IPS DF 6.9 (cell line): ENCODE measurements at regions not wholly inside any gene's neighbourhood (a gene's known extent, or its start where the extent isn't known, plus 50 kb on each side); places are given as distances from the start of the nearest gene placed in this dataset.
"Not testable (repeated sequence)": the region's sequence is repeated elsewhere in the genome, so short reads cannot be mapped to it uniquely, and the experiment has no call there.

ENCODE experiments used
- DNase-seq: peaks from one replicate; pipeline ENCODE4 v3.0.0-alpha.2; 2013; ENCODE audit warnings: low read depth, low spot score
- H3K27ac ChIP-seq: one replicate; pipeline ENCODE4 v1.5.1; 2013; ENCODE audit warnings: low read length, control low read depth
- H3K27me3 ChIP-seq: 2 replicates; pipeline ENCODE4 v1.6.1; 2013; ENCODE audit warnings: mild to moderate bottlenecking, low read length; ENCODE audit not compliant: control insufficient read depth, insufficient read depth
- H3K36me3 ChIP-seq: 2 replicates; pipeline ENCODE4 v1.6.1; 2013; ENCODE audit warnings: low read length; ENCODE audit not compliant: control insufficient read depth, insufficient read depth
- H3K4me1 ChIP-seq: 2 replicates; pipeline ENCODE4 v1.6.1; 2013; ENCODE audit warnings: low read length; ENCODE audit not compliant: control insufficient read depth, insufficient read depth
- H3K4me3 ChIP-seq: 2 replicates; pipeline ENCODE4 v1.5.1; 2013; ENCODE audit warnings: mild to moderate bottlenecking, low read length
- H3K9me3 ChIP-seq: 2 replicates; pipeline ENCODE4 v1.6.1; 2013; ENCODE audit warnings: low read length, inconsistent platforms; ENCODE audit not compliant: control insufficient read depth, insufficient read depth
- WGBS: extraction: QIAGEN DNeasy Blood & Tissue Kit; methylation state at CpG from one replicate; pipeline ENCODE4 v1.1.7; 2013; ENCODE audit warnings: mixed read lengths, missing lambda C conversion rate; ENCODE audit not compliant: insufficient read length, insufficient coverage; 5-methylcytosine and 5-hydroxymethylcytosine counted together

DNA sequence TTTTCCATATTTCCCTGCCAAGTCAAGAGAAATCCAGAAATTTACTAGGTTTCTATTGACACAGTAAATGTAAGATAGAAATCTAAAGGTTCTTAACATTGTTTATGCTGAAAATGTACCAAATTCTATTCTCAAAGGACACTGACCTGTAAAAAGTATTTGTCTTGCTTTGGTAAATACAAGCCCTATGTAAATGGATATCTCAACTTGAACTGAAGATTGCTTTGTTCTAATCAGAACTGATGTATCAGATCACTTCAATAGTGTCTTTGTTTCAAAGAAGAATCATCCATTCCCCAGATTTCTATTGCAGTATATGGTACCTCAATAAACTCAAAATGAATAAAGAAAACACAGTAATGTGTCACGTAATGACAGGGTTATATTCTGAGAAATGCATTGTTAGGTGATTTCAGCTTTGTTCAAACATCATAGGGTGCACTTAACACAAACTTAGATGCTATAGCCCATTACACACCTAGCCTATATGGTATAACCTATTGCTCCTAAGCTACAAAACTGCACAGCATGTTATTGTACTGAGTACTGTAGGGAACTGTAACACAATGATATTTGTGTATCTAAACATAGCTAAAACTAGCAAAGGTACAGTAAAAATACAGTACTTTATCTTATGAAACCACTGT is 143.5 kb upstream of the NECTIN3 start:
- no CpG with 5 or more reads among the region's 1 CpG for WGBS
- Histone ChIP-seq H3K27ac (no peak overlapping the region), H3K4me1 (peaks cover 1% of the 10 kb centered on the region; the same call in 1 of the 2 replicates), H3K36me3 (no peaks in the 10 kb centered on the region), H3K9me3 (no peaks in the 10 kb centered on the region), H3K27me3 (no peaks in the 10 kb centered on the region), H3K4me3 (no peak overlapping the region)
- DNase-seq = no peak

- DNase-seq = no peak
- no peak overlapping the region for H3K27ac ChIP-seq
- peaks cover 1% of the 10 kb centered on the region; the same call in 1 of the 2 replicates for H3K4me1 ChIP-seq
- no peak overlapping the region for H3K4me3 ChIP-seq
- H3K9me3 ChIP-seq = no peaks in the 10 kb centered on the region
- H3K36me3 ChIP-seq = no peaks in the 10 kb centered on the region
- H3K27me3 ChIP-seq = no peaks in the 10 kb centered on the region
Observed at GRCh38 chr3:110929816-110930215, 141.8 kb upstream of the NECTIN3 start.

DNA sequence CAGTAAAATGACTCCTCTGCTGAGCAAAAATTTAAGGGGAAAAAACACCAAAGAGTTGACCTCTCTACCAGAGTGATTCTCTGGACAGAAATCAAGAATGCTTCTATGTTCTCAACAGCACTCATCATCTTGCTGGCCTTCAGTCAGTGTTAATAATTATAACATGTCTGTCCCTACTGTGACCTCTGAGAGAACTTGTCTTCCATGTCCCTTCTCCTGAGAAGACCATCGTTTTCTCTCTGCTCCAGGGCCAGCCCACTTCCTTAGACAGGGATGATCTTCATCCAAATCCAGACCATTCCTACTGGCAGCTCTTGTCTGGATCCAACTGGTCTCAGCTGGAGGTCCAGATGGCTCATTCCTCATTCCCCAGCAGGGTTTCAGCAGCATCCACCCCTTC is 139.0 kb upstream of the NECTIN3 start:
- Histone ChIP-seq H3K27ac (no peak overlapping the region), H3K36me3 (no peaks in the 10 kb centered on the region), H3K27me3 (no peaks in the 10 kb centered on the region), H3K4me3 (no peak overlapping the region), H3K9me3 (no peaks in the 10 kb centered on the region), H3K4me1 (no peaks in the 10 kb centered on the region)
- no peak for DNase-seq
- WGBS = no CpG with 5 or more reads among the region's 1 CpG

GRCh38 chr3:110933821-110934426 is 137.7 kb upstream of the NECTIN3 start:
- H3K27me3 ChIP-seq = no peaks in the 10 kb centered on the region
- DNase-seq = no peak
- H3K4me1 ChIP-seq = no peaks in the 10 kb centered on the region
- no CpG with 5 or more reads among the region's 4 CpGs for WGBS
- H3K36me3 ChIP-seq = no peaks in the 10 kb centered on the region
- H3K4me3 ChIP-seq = no peak overlapping the region
- no peaks in the 10 kb centered on the region for H3K9me3 ChIP-seq
- no peak overlapping the region for H3K27ac ChIP-seq

- Histone ChIP-seq H3K27me3 (no peaks in the 10 kb centered on the region), H3K27ac (no peak overlapping the region), H3K4me1 (no peaks in the 10 kb centered on the region), H3K4me3 (no peak overlapping the region), H3K9me3 (no peaks in the 10 kb centered on the region), H3K36me3 (no peaks in the 10 kb centered on the region)
- no peak for DNase-seq
Observed at GRCh38 chr3:110938629-110939028, 133.0 kb upstream of the NECTIN3 start.

GRCh38 chr3:110940055-110940454 is 131.6 kb upstream of the NECTIN3 start:
- no CpG with 5 or more reads among the region's 1 CpG for WGBS
- Histone ChIP-seq H3K9me3 (no peaks in the 10 kb centered on the region), H3K27ac (no peak overlapping the region), H3K36me3 (no peaks in the 10 kb centered on the region), H3K27me3 (no peaks in the 10 kb centered on the region), H3K4me1 (no peaks in the 10 kb centered on the region), H3K4me3 (no peak overlapping the region)
- DNase-seq = no peak

DNA sequence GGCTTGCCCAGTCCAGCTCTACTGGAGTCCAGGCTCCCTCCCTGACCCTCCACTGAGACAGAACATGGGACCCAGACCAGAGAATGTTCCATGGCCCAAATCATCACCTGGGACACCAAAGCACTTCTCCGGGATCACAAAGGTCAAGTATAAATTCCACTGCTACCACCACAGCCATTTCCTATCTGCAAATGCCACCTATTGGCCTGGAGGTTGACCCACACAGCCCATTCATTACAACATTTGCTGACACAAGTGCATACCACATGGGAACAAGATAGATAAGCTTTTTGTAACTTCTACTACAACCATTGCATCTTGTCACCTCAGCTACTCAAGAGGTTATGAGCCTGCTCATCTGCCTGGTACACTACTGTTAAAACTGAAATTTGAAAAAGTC is 126.8 kb upstream of the NECTIN3 start:
- WGBS = no CpG with 5 or more reads among the region's 1 CpG
- no peaks in the 10 kb centered on the region for H3K4me1 ChIP-seq
- DNase-seq = no peak

GRCh38 chr3:110946810-110947209 is 124.8 kb upstream of the NECTIN3 start:
- Histone ChIP-seq H3K27me3 (no peaks in the 10 kb centered on the region), H3K36me3 (no peaks in the 10 kb centered on the region), H3K4me1 (no peaks in the 10 kb centered on the region), H3K4me3 (no peak overlapping the region), H3K9me3 (no peaks in the 10 kb centered on the region), H3K27ac (no peak overlapping the region)
- DNase-seq = no peak

More for the DNA sequence above, 126.8 kb upstream of the NECTIN3 start:
- no peaks in the 10 kb centered on the region for H3K36me3 ChIP-seq
- no peak overlapping the region for H3K4me3 ChIP-seq
- no peaks in the 10 kb centered on the region for H3K9me3 ChIP-seq
- no peak overlapping the region for H3K27ac ChIP-seq
- no peaks in the 10 kb centered on the region for H3K27me3 ChIP-seq

DNA sequence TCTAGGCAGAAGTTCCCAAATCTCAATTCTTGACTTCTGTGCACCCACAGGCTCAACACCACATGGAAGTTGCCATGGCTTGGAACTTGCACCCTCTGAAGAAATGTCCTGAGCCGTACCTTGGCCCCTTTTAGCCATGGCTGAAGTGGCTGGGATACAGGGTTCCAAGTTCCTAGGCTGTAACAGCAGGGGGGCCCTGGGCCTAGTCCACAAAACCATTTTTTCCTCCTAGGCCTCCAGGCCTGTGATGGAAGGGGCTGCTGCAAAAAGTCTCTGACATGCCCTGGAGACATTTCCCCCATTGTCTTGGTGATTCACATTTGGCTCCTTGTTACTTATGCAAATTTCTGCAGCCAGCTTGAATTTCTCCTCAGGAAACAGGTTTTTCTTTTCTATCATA is 122.4 kb upstream of the NECTIN3 start:
- not testable (repeated sequence) for H3K4me3 ChIP-seq, H3K27me3 ChIP-seq, H3K36me3 ChIP-seq, H3K27ac ChIP-seq, H3K9me3 ChIP-seq, DNase-seq, H3K4me1 ChIP-seq
- no CpG with 5 or more reads among the region's 1 CpG for WGBS

- Histone ChIP-seq H3K9me3 (no peaks in the 10 kb centered on the region), H3K27ac (no peak overlapping the region), H3K36me3 (no peaks in the 10 kb centered on the region), H3K27me3 (no peaks in the 10 kb centered on the region), H3K4me3 (no peak overlapping the region), H3K4me1 (no peaks in the 10 kb centered on the region)
- no CpG with 5 or more reads among the region's 4 CpGs for WGBS
- no peak for DNase-seq
Observed at GRCh38 chr3:110955301-110955880, 116.2 kb upstream of the NECTIN3 start.

DNA sequence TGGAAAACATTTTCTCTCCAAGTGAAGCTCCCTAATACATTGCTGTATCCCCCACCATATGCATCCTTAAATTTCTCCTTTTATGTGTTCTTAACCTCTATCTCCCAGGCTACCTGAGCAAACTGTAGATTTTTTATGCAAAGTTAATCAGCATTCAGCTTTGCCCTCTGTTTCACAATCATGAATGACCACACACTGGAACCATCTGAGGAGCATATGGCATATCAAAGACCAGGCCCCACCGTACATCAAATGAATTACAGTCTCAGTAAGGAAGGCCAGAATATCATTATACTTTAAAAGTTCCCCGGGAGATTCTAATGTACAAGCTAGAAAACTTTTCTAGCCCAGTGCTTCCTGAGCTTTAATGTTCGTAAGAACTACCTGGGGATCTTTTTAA is 115.5 kb upstream of the NECTIN3 start:
- Histone ChIP-seq H3K4me3 (no peak overlapping the region), H3K9me3 (no peaks in the 10 kb centered on the region), H3K27ac (no peak overlapping the region), H3K4me1 (no peaks in the 10 kb centered on the region), H3K27me3 (no peaks in the 10 kb centered on the region), H3K36me3 (no peaks in the 10 kb centered on the region)
- WGBS = no CpG with 5 or more reads among the region's 3 CpGs
- DNase-seq = no peak
